HG02870 (cell line): ENCODE measurements at regions not wholly inside any gene's neighbourhood (a gene's known extent, or its start where the extent isn't known, plus 50 kb on each side); places are given as distances from the start of the nearest gene placed in this dataset.

Experiments
- ATAC-seq: cut with Tn5 transposase; IDR thresholded peaks from one replicate; pipeline ENCODE4 v1.9.1; 2021; ENCODE audit warnings: mild to moderate bottlenecking, moderate library complexity; ENCODE audit not compliant: unreplicated experiment

GRCh38 chr3:161444694-161445077, 51.9 kb upstream of the OTOL1 start:
- no peak for ATAC-seq

GRCh38 chr3:161443921-161444693, 52.5 kb upstream of the OTOL1 start:
- ATAC-seq = no peak

GRCh38 chr3:161430307-161430706, 59.0 kb upstream of the SPTSSB start:
- no peak for ATAC-seq

- ATAC-seq = no peak
Measured at GRCh38 chr3:161427347-161427746, 56.0 kb upstream of the SPTSSB start.

- ATAC-seq = no peak
Measured at GRCh38 chr3:161426758-161427157, 55.4 kb upstream of the SPTSSB start.

GRCh38 chr3:161423911-161424522, 52.7 kb upstream of the SPTSSB start:
- ATAC-seq = peak; percentile 52

- ATAC-seq = no peak
Measured at GRCh38 chr3:161422171-161422700, 50.9 kb upstream of the SPTSSB start.
